Fibroblast of lung (primary cell): ENCODE measurements at regions not wholly inside any gene's neighbourhood (a gene's known extent, or its start where the extent isn't known, plus 50 kb on each side); places are given as distances from the start of the nearest gene placed in this dataset.

Experiments used
- DNase-seq, 2 donors: peaks; one replicate each; pipeline versions ENCODE4 v3.0.0 to v3.0.0-alpha.2; 2010; ENCODE audit warnings: low read depth in 2 of 2
- H2AFZ ChIP-seq: 2 replicates; pipeline ENCODE4 v1.5.1; 2012; ENCODE audit warnings: low read length, control low read depth, inconsistent platforms
- H3K27ac ChIP-seq: 2 replicates; pipeline ENCODE4 v1.5.1; 2011; ENCODE audit warnings: low read length, control low read depth; ENCODE audit not compliant: insufficient read depth
- H3K27me3 ChIP-seq: 2 replicates; pipeline ENCODE4 v1.5.1; 2011; ENCODE audit warnings: mild to moderate bottlenecking, low read length; ENCODE audit not compliant: control insufficient read depth, insufficient read depth
- H3K36me3 ChIP-seq: 2 replicates; pipeline ENCODE4 v1.5.1; 2011; ENCODE audit warnings: low read length; ENCODE audit not compliant: control insufficient read depth, insufficient read depth
- H3K4me1 ChIP-seq: 2 replicates; pipeline ENCODE4 v1.5.1; 2011; ENCODE audit warnings: low read length; ENCODE audit not compliant: control insufficient read depth, insufficient read depth; ENCODE audit errors: extremely low read depth
- H3K4me2 ChIP-seq: 2 replicates; pipeline ENCODE4 v1.5.1; 2011; ENCODE audit warnings: low read length, control low read depth; ENCODE audit not compliant: insufficient read depth; ENCODE audit errors: extremely low read depth
- H3K4me3 ChIP-seq, 4 experiments: fragments of 200-600 bp in 1 of 4; sonication (generic) in 1 of 4; replicated peaks in 1 of 4; 2 replicates each; pipeline ENCODE4 v1.5.1; 2011 to 2016; ENCODE audit warnings: low read length in 4 of 4, low read depth in 3 of 4, mild to moderate bottlenecking in 3 of 4, control low read depth in 2 of 4, inconsistent platforms in 1 of 4, mixed read lengths in 1 of 4; ENCODE audit not compliant: insufficient read depth in 1 of 4; ENCODE audit errors: control extremely low read depth in 1 of 4
- H3K79me2 ChIP-seq: 2 replicates; pipeline ENCODE4 v1.5.1; 2012; ENCODE audit warnings: mild to moderate bottlenecking, low read length, inconsistent platforms; ENCODE audit not compliant: control insufficient read depth, insufficient read depth
- H3K9ac ChIP-seq: 2 replicates; pipeline ENCODE4 v1.5.1; 2011; ENCODE audit warnings: mild to moderate bottlenecking, low read length, control low read depth; ENCODE audit not compliant: insufficient read depth
- H3K9me3 ChIP-seq: 2 replicates; pipeline ENCODE4 v1.5.1; 2012; ENCODE audit warnings: low read depth, low read length; ENCODE audit not compliant: control insufficient read depth, insufficient read depth
- H4K20me1 ChIP-seq: 2 replicates; pipeline ENCODE4 v1.5.1; 2011; ENCODE audit warnings: low read length; ENCODE audit not compliant: control insufficient read depth, insufficient read depth; ENCODE audit errors: extremely low read depth
- CTCF ChIP-seq, 2 donors: IDR thresholded peaks in 1 of 2; conservative IDR thresholded peaks in 1 of 2; 1 replicate in 1 of 2; 2 replicates in 1 of 2; pipeline ENCODE4 v1.5.1; 2011 to 2012; ENCODE audit warnings: low read length in 2 of 2, control low read depth in 1 of 2, inconsistent platforms in 1 of 2, low read depth in 1 of 2, mild to moderate bottlenecking in 1 of 2
- EZH2 ChIP-seq: IDR thresholded peaks from 2 replicates; pipeline ENCODE4 v1.5.1; 2012; ENCODE audit warnings: low read length, control low read depth, mild to moderate bottlenecking; ENCODE audit errors: missing control alignments

- no peak for DNase-seq
- Histone ChIP-seq H3K36me3 (no peaks in the 10 kb centered on the region), H4K20me1 (no peaks in the 10 kb centered on the region), H3K79me2 (no peaks in the 10 kb centered on the region), H2AFZ (no peak overlapping the region), H3K27me3 (peaks cover 3% of the 10 kb centered on the region), H3K4me2 (no peak overlapping the region), H3K9me3 (no peaks in the 10 kb centered on the region), H3K9ac (no peak overlapping the region), H3K4me3 (no peak overlapping the region), H3K4me1 (no peaks in the 10 kb centered on the region), H3K27ac (no peak overlapping the region)
- TF ChIP-seq EZH2 (no peak), CTCF (conservative IDR thresholded peaks at IDR 0.05 in 1 of 2, IDR thresholded peaks at IDR 0.05 in 1 of 2; ENCODE audit: low read depth in 1 of 2, low read length in 2 of 2) (no peak)
Observed at GRCh38 chr10:44317856-44318255, 67.0 kb downstream of the CXCL12 start.

GRCh38 chr10:44316922-44317215 is 68.0 kb downstream of the CXCL12 start:
- H3K79me2 ChIP-seq, result no peaks in the 10 kb centered on the region
- no peak overlapping the region for H2AFZ ChIP-seq
- H3K4me3 ChIP-seq, result no peak overlapping the region
- H3K9me3 ChIP-seq, result no peaks in the 10 kb centered on the region
- no peak overlapping the region for H3K9ac ChIP-seq
- no peak for TF ChIP-seq EZH2
- TF ChIP-seq CTCF (conservative IDR thresholded peaks at IDR 0.05 in 1 of 2, IDR thresholded peaks at IDR 0.05 in 1 of 2; ENCODE audit: low read depth in 1 of 2, low read length in 2 of 2), result no peak
- no peaks in the 10 kb centered on the region for H3K4me1 ChIP-seq
- H3K4me2 ChIP-seq, result no peak overlapping the region
- no peak for DNase-seq
- H4K20me1 ChIP-seq, result no peaks in the 10 kb centered on the region
- no peaks in the 10 kb centered on the region for H3K36me3 ChIP-seq
- no peaks in the 10 kb centered on the region for H3K27me3 ChIP-seq
- no peak overlapping the region for H3K27ac ChIP-seq

- H3K27me3 ChIP-seq, result no peaks in the 10 kb centered on the region
- no peaks in the 10 kb centered on the region for H3K79me2 ChIP-seq
- H4K20me1 ChIP-seq, result no peaks in the 10 kb centered on the region
- H3K9me3 ChIP-seq, result no peaks in the 10 kb centered on the region
- no peak overlapping the region for H3K4me2 ChIP-seq
- no peak overlapping the region for H3K9ac ChIP-seq
- no peak overlapping the region for H2AFZ ChIP-seq
- TF ChIP-seq CTCF (conservative IDR thresholded peaks at IDR 0.05 in 1 of 2, IDR thresholded peaks at IDR 0.05 in 1 of 2; ENCODE audit: low read depth in 1 of 2, low read length in 2 of 2), result no peak
- no peaks in the 10 kb centered on the region for H3K36me3 ChIP-seq
- H3K4me3 ChIP-seq, result no peak overlapping the region
- no peak for DNase-seq
- H3K27ac ChIP-seq, result no peak overlapping the region
- no peaks in the 10 kb centered on the region for H3K4me1 ChIP-seq
Observed at GRCh38 chr10:44316187-44316921, 68.5 kb downstream of the CXCL12 start.
